ENCODE measurements at regions not wholly inside any gene's neighbourhood (a gene's known extent, or its start where the extent isn't known, plus 50 kb on each side); places are given as distances from the start of the nearest gene placed in this dataset.
"Not testable (repeated sequence)": the region's sequence is repeated elsewhere in the genome, so short reads cannot be mapped to it uniquely, and the experiment has no call there.

- H3K9ac ChIP-seq (ENCODE audit: low read length); H3K9me3 ChIP-seq (ENCODE audit: control insufficient read depth, low read depth, low read length); H3K27me3 ChIP-seq (ENCODE audit: control insufficient read depth, insufficient read depth, low read length); H3K4me1 ChIP-seq (ENCODE audit: control insufficient read depth, low read depth, low read length); H3K4me3 ChIP-seq (ENCODE audit: low read length); H3K36me3 ChIP-seq (ENCODE audit: control insufficient read depth, low read depth, low read length); H3K27ac ChIP-seq (ENCODE audit: low read length): not testable (repeated sequence)
Observed at GRCh38 chr6:8619408-8619807, 184.1 kb upstream of the SLC35B3 start.

- no peaks in the 10 kb centered on the region for H3K36me3 ChIP-seq (ENCODE audit: control insufficient read depth, low read depth, low read length)
- H3K27ac ChIP-seq (ENCODE audit: low read length) = no peak overlapping the region
- no peaks in the 10 kb centered on the region for H3K9me3 ChIP-seq (ENCODE audit: control insufficient read depth, low read depth, low read length)
- H3K27me3 ChIP-seq (ENCODE audit: control insufficient read depth, insufficient read depth, low read length) = no peaks in the 10 kb centered on the region
- H3K4me1 ChIP-seq (ENCODE audit: control insufficient read depth, low read depth, low read length) = no peaks in the 10 kb centered on the region
- no peak overlapping the region for H3K4me3 ChIP-seq (ENCODE audit: low read length)
- no peak overlapping the region for H3K9ac ChIP-seq (ENCODE audit: low read length)
Observed at GRCh38 chr6:8608737-8609136, 173.4 kb upstream of the SLC35B3 start.

- Histone ChIP-seq H3K27ac (ENCODE audit: low read length) (no peak overlapping the region), H3K4me1 (ENCODE audit: control insufficient read depth, low read depth, low read length) (no peaks in the 10 kb centered on the region), H3K9me3 (ENCODE audit: control insufficient read depth, low read depth, low read length) (no peaks in the 10 kb centered on the region), H3K4me3 (ENCODE audit: low read length) (no peak overlapping the region), H3K36me3 (ENCODE audit: control insufficient read depth, low read depth, low read length) (no peaks in the 10 kb centered on the region), H3K9ac (ENCODE audit: low read length) (no peak overlapping the region), H3K27me3 (ENCODE audit: control insufficient read depth, insufficient read depth, low read length) (no peaks in the 10 kb centered on the region)
Observed at GRCh38 chr6:8589941-8590729, 154.8 kb upstream of the SLC35B3 start.

- Histone ChIP-seq H3K9me3 (ENCODE audit: control insufficient read depth, low read depth, low read length) (no peaks in the 10 kb centered on the region), H3K36me3 (ENCODE audit: control insufficient read depth, low read depth, low read length) (no peaks in the 10 kb centered on the region), H3K4me3 (ENCODE audit: low read length) (no peak overlapping the region), H3K27ac (ENCODE audit: low read length) (no peak overlapping the region), H3K4me1 (ENCODE audit: control insufficient read depth, low read depth, low read length) (no peaks in the 10 kb centered on the region), H3K27me3 (ENCODE audit: control insufficient read depth, insufficient read depth, low read length) (no peaks in the 10 kb centered on the region), H3K9ac (ENCODE audit: low read length) (no peak overlapping the region)
Observed at GRCh38 chr6:8588176-8588575, 152.8 kb upstream of the SLC35B3 start.

GRCh38 chr6:8583291-8583690 is 147.9 kb upstream of the SLC35B3 start:
- Histone ChIP-seq H3K4me3 (ENCODE audit: low read length) (no peak overlapping the region), H3K36me3 (ENCODE audit: control insufficient read depth, low read depth, low read length) (no peaks in the 10 kb centered on the region), H3K4me1 (ENCODE audit: control insufficient read depth, low read depth, low read length) (no peaks in the 10 kb centered on the region), H3K9ac (ENCODE audit: low read length) (no peak overlapping the region), H3K27ac (ENCODE audit: low read length) (no peak overlapping the region), H3K27me3 (ENCODE audit: control insufficient read depth, insufficient read depth, low read length) (no peaks in the 10 kb centered on the region), H3K9me3 (ENCODE audit: control insufficient read depth, low read depth, low read length) (no peaks in the 10 kb centered on the region)

- no peaks in the 10 kb centered on the region for H3K27me3 ChIP-seq (ENCODE audit: control insufficient read depth, insufficient read depth, low read length)
- H3K4me1 ChIP-seq (ENCODE audit: control insufficient read depth, low read depth, low read length) = no peaks in the 10 kb centered on the region
- H3K9ac ChIP-seq (ENCODE audit: low read length) = no peak overlapping the region
- H3K4me3 ChIP-seq (ENCODE audit: low read length) = no peak overlapping the region
- no peak overlapping the region for H3K27ac ChIP-seq (ENCODE audit: low read length)
- H3K36me3 ChIP-seq (ENCODE audit: control insufficient read depth, low read depth, low read length) = no peaks in the 10 kb centered on the region
- H3K9me3 ChIP-seq (ENCODE audit: control insufficient read depth, low read depth, low read length) = no peaks in the 10 kb centered on the region
Observed at GRCh38 chr6:8579372-8579771, 144.0 kb upstream of the SLC35B3 start.

GRCh38 chr6:8578006-8578405 is 142.7 kb upstream of the SLC35B3 start:
- Histone ChIP-seq H3K27ac (ENCODE audit: low read length) (no peak overlapping the region), H3K4me1 (ENCODE audit: control insufficient read depth, low read depth, low read length) (no peaks in the 10 kb centered on the region), H3K4me3 (ENCODE audit: low read length) (no peak overlapping the region), H3K9me3 (ENCODE audit: control insufficient read depth, low read depth, low read length) (no peaks in the 10 kb centered on the region), H3K27me3 (ENCODE audit: control insufficient read depth, insufficient read depth, low read length) (no peaks in the 10 kb centered on the region), H3K36me3 (ENCODE audit: control insufficient read depth, low read depth, low read length) (no peaks in the 10 kb centered on the region), H3K9ac (ENCODE audit: low read length) (no peak overlapping the region)

GRCh38 chr6:8574749-8575468 is 139.6 kb upstream of the SLC35B3 start:
- Histone ChIP-seq H3K4me3 (ENCODE audit: low read length) (no peak overlapping the region), H3K27ac (ENCODE audit: low read length) (no peak overlapping the region), H3K4me1 (ENCODE audit: control insufficient read depth, low read depth, low read length) (no peaks in the 10 kb centered on the region), H3K9me3 (ENCODE audit: control insufficient read depth, low read depth, low read length) (no peaks in the 10 kb centered on the region), H3K27me3 (ENCODE audit: control insufficient read depth, insufficient read depth, low read length) (no peaks in the 10 kb centered on the region), H3K36me3 (ENCODE audit: control insufficient read depth, low read depth, low read length) (no peaks in the 10 kb centered on the region), H3K9ac (ENCODE audit: low read length) (no peak overlapping the region)

GRCh38 chr6:8574311-8574710 is 139.0 kb upstream of the SLC35B3 start:
- Histone ChIP-seq H3K9ac (ENCODE audit: low read length) (no peak overlapping the region), H3K4me1 (ENCODE audit: control insufficient read depth, low read depth, low read length) (no peaks in the 10 kb centered on the region), H3K36me3 (ENCODE audit: control insufficient read depth, low read depth, low read length) (no peaks in the 10 kb centered on the region), H3K27me3 (ENCODE audit: control insufficient read depth, insufficient read depth, low read length) (no peaks in the 10 kb centered on the region), H3K4me3 (ENCODE audit: low read length) (no peak overlapping the region), H3K27ac (ENCODE audit: low read length) (no peak overlapping the region), H3K9me3 (ENCODE audit: control insufficient read depth, low read depth, low read length) (no peaks in the 10 kb centered on the region)

- Histone ChIP-seq H3K36me3 (ENCODE audit: control insufficient read depth, low read depth, low read length) (no peaks in the 10 kb centered on the region), H3K27ac (ENCODE audit: low read length) (no peak overlapping the region), H3K4me1 (ENCODE audit: control insufficient read depth, low read depth, low read length) (no peaks in the 10 kb centered on the region), H3K4me3 (ENCODE audit: low read length) (no peak overlapping the region), H3K27me3 (ENCODE audit: control insufficient read depth, insufficient read depth, low read length) (no peaks in the 10 kb centered on the region), H3K9me3 (ENCODE audit: control insufficient read depth, low read depth, low read length) (no peaks in the 10 kb centered on the region), H3K9ac (ENCODE audit: low read length) (no peak overlapping the region)
Observed at GRCh38 chr6:8570256-8570920, 135.0 kb upstream of the SLC35B3 start.

- Histone ChIP-seq H3K9ac (ENCODE audit: low read length) (no peak overlapping the region), H3K27me3 (ENCODE audit: control insufficient read depth, insufficient read depth, low read length) (no peaks in the 10 kb centered on the region), H3K4me3 (ENCODE audit: low read length) (no peak overlapping the region), H3K4me1 (ENCODE audit: control insufficient read depth, low read depth, low read length) (peaks cover 3% of the 10 kb centered on the region), H3K36me3 (ENCODE audit: control insufficient read depth, low read depth, low read length) (no peaks in the 10 kb centered on the region), H3K27ac (ENCODE audit: low read length) (no peak overlapping the region), H3K9me3 (ENCODE audit: control insufficient read depth, low read depth, low read length) (no peaks in the 10 kb centered on the region)
Observed at GRCh38 chr6:8562125-8562524, 126.8 kb upstream of the SLC35B3 start.

Measured in iPS-18a (cell line).